HT1080 (cell line): ENCODE measurements at regions not wholly inside any gene's neighbourhood (a gene's known extent, or its start where the extent isn't known, plus 50 kb on each side); places are given as distances from the start of the nearest gene placed in this dataset.
A peak's percentile ranks its signal among the peaks of the same experiment; 100 is the strongest.

Source experiments
- DNase-seq: peaks from one replicate; pipeline ENCODE4 v3.0.0-alpha.2; 2015; ENCODE audit warnings: low read depth

DNA sequence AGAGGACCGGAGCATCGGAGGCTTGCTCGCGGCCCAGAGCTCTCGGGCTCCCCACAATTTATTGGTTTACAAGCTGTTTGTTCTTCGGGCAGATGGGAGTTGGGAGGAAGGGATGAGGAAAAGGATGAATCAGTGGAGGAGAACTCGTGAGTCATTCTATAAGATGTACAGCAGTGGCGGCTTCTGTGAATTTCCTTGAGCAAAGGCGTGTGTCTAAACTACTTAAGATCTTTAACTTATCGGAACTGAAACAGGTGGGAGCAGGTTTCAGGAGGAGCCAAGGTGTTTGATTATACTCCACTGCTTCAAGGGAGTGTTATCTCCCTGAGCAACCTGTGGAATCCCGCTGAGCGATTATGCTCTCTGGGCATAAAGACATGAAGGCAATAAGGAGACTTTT lies 50.5 kb upstream of the IBTK start:
- DNase-seq, result peak; percentile 90
